ENCODE measurements at regions not wholly inside any gene's neighbourhood (a gene's known extent, or its start where the extent isn't known, plus 50 kb on each side); places are given as distances from the start of the nearest gene placed in this dataset.

DNA sequence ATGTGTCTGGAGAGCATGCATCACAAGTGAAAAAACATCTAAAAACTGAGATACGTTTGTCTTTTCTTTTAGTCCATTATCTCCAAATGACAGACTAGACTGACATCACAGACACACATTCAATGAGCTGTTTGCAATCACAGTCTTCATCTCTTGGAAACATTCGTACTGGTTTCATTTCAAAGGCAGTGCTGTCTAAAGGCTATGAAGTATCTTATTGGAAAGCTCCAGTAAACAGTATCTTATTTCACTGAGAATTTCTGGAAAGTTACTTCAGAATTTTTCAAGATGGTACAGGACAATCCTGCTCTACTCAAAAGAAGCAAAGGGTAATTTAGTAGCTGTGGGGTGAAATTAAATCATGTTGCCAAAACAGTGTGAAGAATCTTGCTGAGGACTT lies 53.5 kb upstream of the TNFRSF19 start:
- Histone ChIP-seq H3K4me3 (no peak overlapping the region), H3K4me1 (no peaks in the 10 kb centered on the region), H3K9me3 (no peaks in the 10 kb centered on the region), H3K27ac (no peak overlapping the region), H3K27me3 (no peaks in the 10 kb centered on the region), H3K36me3 (no peaks in the 10 kb centered on the region)
- WGBS, 2 donors: 54 to 61% methylated on average over 2 of the region's 2 CpGs
- DNase-seq (no peak), ATAC-seq (ENCODE audit: low FRiP score in 2 of 2) (no peak)
- TF ChIP-seq POLR2A (IDR thresholded peaks at IDR 0.05) (no peak), CTCF (IDR thresholded peaks at IDR 0.05) (no peak), EP300 (IDR thresholded peaks at IDR 0.05) (no peak), POLR2AphosphoS5 (IDR thresholded peaks at IDR 0.05) (no peak)

DNA sequence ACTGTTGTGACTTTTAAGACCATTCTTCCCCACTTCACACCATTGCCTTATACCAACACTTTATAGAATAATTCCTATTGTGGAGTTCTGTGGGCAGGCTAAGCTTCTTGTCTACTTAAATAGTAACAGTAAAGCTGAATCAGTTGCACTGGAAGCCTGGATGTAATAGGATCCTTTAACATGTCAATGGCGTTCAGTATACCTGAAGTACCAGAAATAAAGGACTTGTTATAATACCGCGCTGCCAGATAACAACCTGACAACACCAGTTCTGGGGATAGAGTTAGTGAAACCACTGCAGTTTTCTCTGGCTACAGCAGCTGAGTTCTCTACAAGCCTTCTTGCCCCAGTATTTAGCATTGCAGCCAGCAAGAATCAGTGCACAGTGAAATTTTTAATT lies 52.0 kb upstream of the TNFRSF19 start:
- H3K27me3 ChIP-seq: no peaks in the 10 kb centered on the region
- H3K27ac ChIP-seq: no peak overlapping the region
- H3K4me1 ChIP-seq: no peaks in the 10 kb centered on the region
- no peaks in the 10 kb centered on the region for H3K36me3 ChIP-seq
- TF ChIP-seq POLR2AphosphoS5 (IDR thresholded peaks at IDR 0.05) (no peak), CTCF (IDR thresholded peaks at IDR 0.05) (no peak), EP300 (IDR thresholded peaks at IDR 0.05) (no peak), POLR2A (IDR thresholded peaks at IDR 0.05) (no peak)
- 71 to 89% methylated on average over 3 of the region's 3 CpGs for WGBS, 2 donors
- DNase-seq: no peak
- ATAC-seq (ENCODE audit: low FRiP score in 2 of 2): no peak
- no peak overlapping the region for H3K4me3 ChIP-seq
- H3K9me3 ChIP-seq: no peaks in the 10 kb centered on the region

All from upper lobe of left lung (tissue), 6 donors.